RWPE1 (cell line): ENCODE measurements at regions not wholly inside any gene's neighbourhood (a gene's known extent, or its start where the extent isn't known, plus 50 kb on each side); places are given as distances from the start of the nearest gene placed in this dataset.
"Not testable (repeated sequence)": the region's sequence is repeated elsewhere in the genome, so short reads cannot be mapped to it uniquely, and the experiment has no call there.

ENCODE experiments used
- CTCF ChIA-PET: fragments of 350-600 bp; sonication (Branson Sonifier 250); formaldehyde crosslinking; extraction: SDS; loops from one replicate; lab custom pipeline; 2021; lab: Yijun Ruan, JAX
- POLR2A ChIA-PET: fragments of 400-600 bp; formaldehyde crosslinking; extraction: SDS; loops from one replicate; lab custom pipeline; 2020; ENCODE audit warnings: antibody characterized with exemption; ENCODE audit not compliant: low non-redundant PET; lab: Yijun Ruan, JAX
- DNase-seq: peaks from one replicate; pipeline ENCODE4 v3.0.0; 2012; ENCODE audit warnings: low spot score
- H3K27ac ChIP-seq: fragments of 450-650 bp; 2 replicates; pipeline ENCODE4 v1.5.1; 2017
- TF ChIP-seq, protein P1 (sequence below): fragments of 450-650 bp; conservative IDR thresholded peaks from 2 replicates; pipeline ENCODE4 v1.5.1; 2017; ENCODE audit warnings: low read depth, mild to moderate bottlenecking

DNA sequence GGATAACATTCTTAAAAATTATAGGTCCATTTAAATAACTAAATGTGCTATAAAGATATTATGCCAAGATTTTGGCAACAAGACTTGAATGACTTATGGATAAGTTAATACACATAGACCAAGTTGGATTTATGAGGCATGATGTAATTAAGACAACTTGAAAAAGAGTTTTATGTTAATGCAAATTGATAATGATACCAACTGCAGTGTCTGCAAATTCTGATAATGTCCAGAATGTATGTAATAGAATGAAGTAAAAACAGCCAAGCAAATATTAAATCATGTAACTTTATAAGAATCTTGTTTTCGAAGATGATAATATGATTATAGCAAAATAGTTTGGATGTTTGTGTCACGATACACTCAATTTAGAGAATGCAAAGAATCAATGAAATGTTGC, 868.3 kb downstream of the DNAJB9 start:
- ChIA-PET POLR2A (no interaction called here), CTCF (no interaction called here)
- no peak for DNase-seq
- H3K27ac ChIP-seq: no peak overlapping the region
- TF ChIP-seq, protein P1, sequence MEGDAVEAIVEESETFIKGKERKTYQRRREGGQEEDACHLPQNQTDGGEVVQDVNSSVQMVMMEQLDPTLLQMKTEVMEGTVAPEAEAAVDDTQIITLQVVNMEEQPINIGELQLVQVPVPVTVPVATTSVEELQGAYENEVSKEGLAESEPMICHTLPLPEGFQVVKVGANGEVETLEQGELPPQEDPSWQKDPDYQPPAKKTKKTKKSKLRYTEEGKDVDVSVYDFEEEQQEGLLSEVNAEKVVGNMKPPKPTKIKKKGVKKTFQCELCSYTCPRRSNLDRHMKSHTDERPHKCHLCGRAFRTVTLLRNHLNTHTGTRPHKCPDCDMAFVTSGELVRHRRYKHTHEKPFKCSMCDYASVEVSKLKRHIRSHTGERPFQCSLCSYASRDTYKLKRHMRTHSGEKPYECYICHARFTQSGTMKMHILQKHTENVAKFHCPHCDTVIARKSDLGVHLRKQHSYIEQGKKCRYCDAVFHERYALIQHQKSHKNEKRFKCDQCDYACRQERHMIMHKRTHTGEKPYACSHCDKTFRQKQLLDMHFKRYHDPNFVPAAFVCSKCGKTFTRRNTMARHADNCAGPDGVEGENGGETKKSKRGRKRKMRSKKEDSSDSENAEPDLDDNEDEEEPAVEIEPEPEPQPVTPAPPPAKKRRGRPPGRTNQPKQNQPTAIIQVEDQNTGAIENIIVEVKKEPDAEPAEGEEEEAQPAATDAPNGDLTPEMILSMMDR: no peak

DNA sequence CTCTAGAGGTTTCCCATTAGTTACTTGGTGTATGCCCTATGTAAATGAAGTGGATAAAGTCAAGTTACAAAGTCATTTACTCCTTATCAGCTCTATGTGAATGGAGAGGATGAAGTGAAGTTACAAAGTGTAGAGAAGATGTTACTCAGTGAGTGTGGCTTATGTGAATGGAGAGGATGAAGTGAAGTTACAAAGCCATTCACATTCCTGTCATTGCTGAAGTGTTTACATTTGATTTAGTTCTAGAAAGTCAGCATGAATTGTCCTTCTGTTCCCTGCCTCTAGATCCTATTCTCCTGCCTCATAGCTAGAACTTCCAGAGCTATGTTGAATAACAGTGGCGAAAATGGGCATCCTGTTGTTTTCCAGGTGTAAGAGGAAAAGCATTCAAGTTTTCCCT, 880.1 kb downstream of the DNAJB9 start:
- TF ChIP-seq, protein P1: no peak
- H3K27ac ChIP-seq: no peak overlapping the region
- no peak for DNase-seq
- ChIA-PET CTCF (no interaction called here), POLR2A (no interaction called here)

DNA sequence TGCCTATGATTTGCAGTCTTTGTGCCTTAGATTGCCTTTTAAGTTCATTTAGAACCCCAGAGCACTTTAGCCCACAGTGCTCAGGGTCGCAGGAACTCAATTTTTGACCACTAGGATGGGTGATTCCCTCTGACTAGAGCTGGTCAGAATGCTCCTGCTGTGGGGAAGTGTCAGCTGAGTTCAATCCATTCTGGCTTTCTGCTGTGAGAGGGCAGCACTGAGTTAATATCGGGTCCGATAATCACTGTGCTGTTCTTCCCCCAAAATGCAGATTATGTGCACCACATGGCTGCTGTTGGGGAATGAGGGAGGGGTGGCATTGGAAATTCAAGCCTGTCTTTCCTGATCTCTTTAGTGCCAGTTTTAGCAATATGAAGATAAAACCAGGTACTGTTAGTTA, 886.4 kb downstream of the DNAJB9 start:
- POLR2A ChIA-PET: no interaction called here
- H3K27ac ChIP-seq: no peak overlapping the region
- CTCF ChIA-PET: no interaction called here
- no peak for DNase-seq
- TF ChIP-seq, protein P1: no peak

DNA sequence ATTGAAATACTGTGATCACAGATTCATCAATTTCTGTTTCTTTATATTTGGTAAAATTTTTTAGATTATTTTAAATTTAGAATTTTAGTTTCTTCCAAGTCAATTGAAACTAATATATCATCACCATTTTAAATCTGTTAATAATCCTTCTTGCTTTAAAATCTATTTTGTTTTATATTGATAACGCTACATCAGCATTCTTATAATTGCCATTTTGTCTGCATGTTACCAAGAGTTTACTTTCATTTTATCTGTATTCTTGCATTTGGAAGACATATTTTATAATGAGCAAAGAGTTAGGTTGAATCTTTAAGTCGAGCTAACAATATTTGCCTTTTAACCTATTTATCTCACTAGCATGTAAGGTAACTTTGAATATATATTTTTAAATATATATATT, 890.6 kb downstream of the DNAJB9 start:
- TF ChIP-seq, protein P1: no peak
- CTCF ChIA-PET: no interaction called here
- H3K27ac ChIP-seq: no peak overlapping the region
- POLR2A ChIA-PET: no interaction called here
- DNase-seq: no peak

DNA sequence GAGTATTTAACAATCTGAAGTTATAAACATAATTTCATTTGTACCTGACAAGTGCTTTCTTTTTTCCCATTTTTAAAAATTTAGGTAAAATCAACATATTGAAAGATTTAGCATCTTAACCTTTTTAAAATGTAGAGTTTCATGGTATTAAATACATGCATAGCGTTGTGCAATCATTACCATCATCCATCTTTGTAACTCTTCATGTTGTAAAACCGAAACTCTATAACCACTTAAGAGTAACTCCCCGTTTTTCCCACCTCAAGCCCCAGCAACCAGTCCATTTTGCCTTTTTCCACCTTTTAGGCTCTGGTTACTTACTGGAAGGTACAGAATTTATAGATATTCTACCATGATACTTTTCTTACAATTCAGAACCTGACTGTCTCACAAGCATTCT, 892.5 kb downstream of the DNAJB9 start:
- H3K27ac ChIP-seq: no peak overlapping the region
- TF ChIP-seq, protein P1: no peak
- no peak for DNase-seq
- POLR2A ChIA-PET: no interaction called here
- CTCF ChIA-PET: interaction anchor here (0.6 kb wide), 1 partner anchor 140 kb away, joined by 3 read pairs; no protein-coding TSS in a partner anchor

DNA sequence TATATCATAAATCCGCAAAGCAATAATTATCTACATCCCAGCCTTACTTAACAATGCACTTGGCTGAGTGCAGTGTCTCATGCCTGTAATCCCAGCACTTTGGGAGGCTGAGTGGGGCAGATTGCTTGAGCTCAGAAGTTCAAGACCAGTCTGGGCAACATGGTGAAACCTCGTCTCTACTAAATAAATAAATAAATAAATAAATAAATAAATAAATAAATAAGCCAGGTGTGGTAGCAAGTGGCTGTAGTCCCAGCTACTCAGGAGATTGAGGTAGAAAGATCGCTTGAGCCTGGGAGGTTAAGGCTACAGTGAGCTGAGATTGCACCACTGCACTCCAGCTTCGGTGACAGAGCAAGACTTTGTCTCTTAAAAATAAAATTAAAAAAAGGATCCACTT, 898.1 kb downstream of the DNAJB9 start:
- CTCF ChIA-PET: interaction anchor here (1.1 kb wide), 1 partner anchor 16 kb away, joined by 3 read pairs; no protein-coding TSS in a partner anchor
- POLR2A ChIA-PET, H3K27ac ChIP-seq, DNase-seq: not testable (repeated sequence)

DNA sequence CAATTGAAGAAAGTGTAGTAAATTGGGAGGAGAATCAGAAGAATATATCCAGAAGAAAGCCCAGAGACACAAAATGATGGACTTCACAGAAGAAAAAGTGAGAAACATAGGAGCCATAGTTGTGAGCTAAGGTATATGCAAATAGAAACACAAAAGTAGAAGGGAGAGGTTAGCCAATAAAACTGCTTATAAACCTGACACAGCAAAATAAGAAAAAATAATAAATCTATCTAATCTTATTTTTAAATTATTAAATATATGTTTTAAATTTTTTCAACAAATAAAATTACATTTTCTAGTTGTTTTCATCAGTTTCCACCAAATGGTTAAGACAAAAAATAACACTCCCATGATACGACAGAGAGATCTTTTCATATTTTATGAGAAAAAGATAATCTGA, 903.5 kb downstream of the DNAJB9 start:
- CTCF ChIA-PET: no interaction called here
- TF ChIP-seq, protein P1: no peak
- no peak overlapping the region for H3K27ac ChIP-seq
- no peak for DNase-seq
- POLR2A ChIA-PET: no interaction called here
